ENCODE measurements at regions not wholly inside any gene's neighbourhood (a gene's known extent, or its start where the extent isn't known, plus 50 kb on each side); places are given as distances from the start of the nearest gene placed in this dataset.
"Not testable (repeated sequence)": the region's sequence is repeated elsewhere in the genome, so short reads cannot be mapped to it uniquely, and the experiment has no call there.

DNA sequence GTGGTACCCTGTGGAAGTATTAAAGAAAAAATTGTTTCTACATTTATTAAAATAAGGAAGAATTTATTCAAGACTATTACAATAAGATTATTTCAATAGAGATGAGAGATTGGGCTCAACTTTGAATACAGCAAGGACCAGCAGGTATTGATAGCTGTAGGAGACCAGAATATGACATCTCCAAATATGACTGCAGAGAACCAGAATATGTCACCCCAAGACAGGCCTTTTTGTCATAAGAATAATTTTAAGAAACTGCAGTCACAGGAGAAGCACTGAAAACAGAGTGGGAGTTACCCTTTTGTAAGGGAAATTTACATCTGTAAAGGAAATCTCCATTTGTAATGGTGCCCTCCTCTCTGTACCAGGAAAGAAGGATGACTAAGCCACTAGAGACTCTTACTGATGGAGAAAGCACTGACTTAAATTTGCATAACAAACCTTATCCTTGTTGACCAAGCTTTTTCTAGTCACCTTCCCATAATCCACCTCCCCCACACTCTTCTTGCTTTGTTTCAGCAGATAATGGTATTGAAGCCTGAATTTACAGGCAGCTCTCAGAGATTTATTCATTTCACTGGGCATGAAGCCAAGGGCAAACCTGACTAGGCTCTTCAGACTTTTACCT, 145.1 kb upstream of the RMP24 start:
- no peak for DNase-seq

DNA sequence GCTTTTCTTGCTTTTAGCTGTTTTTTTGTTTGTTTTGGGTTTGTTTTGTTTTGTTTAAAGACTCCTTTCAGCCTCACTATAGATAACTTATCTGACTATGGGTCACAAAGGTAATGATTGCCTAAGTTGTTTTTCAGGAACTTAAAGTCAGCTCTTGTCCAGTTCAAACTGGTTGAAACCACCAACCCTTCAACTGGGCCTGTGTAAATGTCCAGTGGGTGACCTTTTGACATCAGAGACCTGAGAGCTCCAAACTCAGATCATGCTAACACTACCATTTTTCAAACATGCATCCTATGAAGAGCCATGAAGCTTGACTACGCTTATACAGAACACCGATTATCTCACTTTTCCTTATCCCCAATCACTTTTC, 144.6 kb upstream of the RMP24 start:
- DNase-seq = no peak

DNA sequence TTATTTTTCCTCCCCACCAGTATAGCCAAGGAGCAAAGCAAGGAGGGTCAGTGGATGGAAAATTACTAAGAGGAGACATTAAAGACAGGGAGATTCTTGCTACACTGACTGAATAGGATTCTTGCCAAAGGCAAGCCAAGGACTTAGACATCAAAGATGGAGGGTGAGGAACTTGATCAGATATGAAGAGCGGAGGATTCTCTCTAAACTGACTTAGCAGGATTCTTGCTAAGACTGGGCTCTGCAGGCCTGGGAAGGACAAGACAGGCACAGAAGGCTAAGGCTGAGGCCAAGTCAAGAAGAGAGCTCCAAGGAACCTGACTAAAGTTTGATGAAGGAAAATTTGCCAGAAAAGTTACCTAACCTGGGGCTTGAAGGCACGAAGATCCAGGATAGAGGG, 143.9 kb upstream of the RMP24 start:
- DNase-seq = no peak

DNA sequence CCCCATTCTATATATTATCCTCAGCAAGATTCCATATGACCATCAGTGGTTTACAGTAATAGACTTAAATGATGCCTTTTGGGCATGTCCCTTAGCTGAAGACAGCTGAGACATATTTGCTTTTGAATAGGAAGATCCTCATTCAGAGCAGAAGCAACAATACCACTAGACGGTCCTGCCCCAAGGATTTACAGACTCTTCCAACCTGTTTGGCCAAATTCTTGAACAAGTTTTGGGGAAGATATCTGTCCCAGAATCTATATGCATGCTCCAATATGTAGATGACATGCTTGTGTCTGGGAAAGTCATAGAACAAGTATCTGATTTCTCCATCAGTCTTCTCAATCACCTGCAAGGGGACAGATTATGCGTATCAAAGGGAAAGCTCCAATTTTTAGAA, 137.1 kb upstream of the RMP24 start:
- no peak for DNase-seq

DNA sequence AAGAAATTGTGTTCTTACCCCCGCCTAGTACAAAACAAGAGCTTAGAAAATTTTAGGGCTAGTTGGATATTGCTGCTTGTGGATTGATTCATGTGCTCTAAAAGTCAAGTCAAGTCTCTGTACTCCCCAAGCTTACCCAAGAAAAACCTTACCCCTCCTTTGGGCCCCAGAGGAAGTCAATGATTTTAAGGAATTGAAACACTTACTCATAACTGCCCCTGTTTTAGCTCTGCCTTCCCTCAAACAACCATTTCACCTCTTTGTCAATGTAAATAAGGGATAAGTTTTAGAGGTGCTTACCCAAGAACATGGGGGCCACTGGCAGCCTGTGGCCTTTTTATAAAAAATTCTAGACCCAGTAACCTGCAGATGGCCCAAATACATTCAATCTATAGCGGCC, 136.6 kb upstream of the RMP24 start:
- no peak for DNase-seq

DNA sequence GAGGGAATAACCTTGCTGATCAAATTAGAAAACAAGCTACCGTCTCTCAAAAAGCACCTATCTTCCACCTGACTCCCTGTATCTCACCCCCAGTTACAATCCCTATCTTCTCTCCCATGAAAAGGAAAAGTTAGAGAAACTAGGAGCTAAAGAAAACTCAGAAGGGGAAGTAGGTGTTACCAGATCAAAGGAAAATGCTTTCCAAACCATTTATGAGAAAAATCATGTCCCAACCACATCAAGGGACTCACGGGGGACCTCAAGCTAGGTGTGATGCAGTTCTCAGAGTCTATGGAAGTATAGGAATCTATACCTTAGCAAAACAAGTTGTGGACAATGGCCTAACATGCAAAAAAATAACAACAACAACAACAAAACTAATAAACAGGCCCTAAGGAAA, 135.5 kb upstream of the RMP24 start:
- no peak for DNase-seq

DNA sequence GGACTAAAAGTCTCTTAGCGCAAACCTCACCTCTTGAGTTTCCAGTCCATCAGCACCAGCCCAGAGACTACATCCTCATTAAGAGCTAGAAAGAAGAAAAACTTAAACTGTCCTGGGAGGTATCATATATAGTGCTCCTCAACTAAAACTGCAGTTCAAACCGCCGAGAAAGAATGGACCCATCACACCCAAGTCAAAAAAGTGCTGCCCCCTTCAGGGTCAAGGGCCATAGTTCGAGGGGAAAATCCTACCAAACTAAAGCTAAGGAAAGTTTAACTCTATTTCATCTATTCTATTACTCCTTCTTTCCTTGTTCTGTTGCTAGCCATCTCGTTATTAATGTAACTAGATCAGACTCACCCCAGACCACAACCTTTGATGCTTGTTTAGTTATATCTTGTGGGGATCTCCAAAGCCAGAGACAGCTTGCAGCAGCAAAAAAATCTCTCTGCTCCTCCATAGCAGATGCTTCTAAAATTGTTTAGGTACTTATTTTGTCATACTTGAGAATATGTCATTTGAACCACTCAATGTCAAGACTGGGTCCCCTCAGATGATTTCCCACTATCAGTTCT, 134.5 kb upstream of the RMP24 start:
- no peak for DNase-seq

DNA sequence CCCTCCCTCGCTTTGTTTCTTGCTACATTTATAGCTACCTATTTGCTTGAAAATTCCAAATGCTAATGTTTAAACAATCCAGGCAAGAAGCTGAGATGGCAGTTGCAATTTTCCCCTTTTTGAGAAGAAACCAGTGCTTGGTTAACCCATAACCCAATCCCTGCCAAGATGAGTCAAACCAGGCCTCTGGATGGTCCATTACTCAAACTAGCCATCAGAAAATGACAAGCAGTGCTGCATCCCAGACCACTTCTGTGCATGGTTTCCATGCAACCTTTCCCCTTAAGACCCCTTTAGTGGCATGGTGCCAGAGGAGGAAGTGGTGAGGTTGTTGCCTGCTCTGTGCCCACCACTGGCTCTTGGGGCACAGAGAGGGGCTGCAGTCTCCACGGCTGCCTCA, 131.2 kb upstream of the RMP24 start:
- no peak for DNase-seq

DNA sequence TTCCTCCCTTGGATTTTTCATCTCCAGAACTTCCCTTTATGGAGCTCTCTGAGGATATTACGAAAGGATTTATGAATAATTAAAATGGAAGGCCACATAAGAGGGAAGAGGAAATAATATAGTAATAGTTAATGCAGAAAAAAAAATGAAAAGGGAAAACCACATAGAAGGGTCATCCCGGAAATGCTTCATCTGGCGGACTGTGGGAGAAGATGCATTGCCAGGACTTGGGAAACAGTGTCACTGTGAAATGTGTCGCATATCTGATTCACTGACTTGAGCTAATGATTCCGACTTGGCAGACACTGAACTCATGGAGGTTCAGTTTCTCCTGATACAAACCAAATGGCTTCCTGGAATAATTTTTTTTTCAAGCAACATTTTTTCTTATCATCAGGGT, 129.9 kb upstream of the RMP24 start:
- DNase-seq = no peak

DNA sequence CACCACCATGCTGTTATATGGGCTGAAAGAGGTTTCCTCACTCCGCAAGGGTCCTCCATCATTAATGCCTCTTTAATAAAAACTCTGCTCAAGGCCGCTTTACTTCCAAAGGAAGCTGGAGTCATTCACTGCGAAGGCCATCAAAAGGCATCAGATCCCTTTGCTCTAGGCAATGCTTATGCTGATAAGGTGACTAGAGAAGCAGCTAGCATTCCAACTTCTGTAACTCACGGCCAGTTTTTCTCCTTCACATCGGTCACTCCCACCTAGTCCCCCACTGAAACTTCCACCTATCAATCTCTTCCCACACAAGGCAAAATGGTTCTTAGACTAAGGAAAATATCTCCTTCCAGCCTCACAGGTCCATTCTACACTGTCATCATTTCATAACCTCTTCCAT, 124.2 kb upstream of the RMP24 start:
- not testable (repeated sequence) for DNase-seq

DNA sequence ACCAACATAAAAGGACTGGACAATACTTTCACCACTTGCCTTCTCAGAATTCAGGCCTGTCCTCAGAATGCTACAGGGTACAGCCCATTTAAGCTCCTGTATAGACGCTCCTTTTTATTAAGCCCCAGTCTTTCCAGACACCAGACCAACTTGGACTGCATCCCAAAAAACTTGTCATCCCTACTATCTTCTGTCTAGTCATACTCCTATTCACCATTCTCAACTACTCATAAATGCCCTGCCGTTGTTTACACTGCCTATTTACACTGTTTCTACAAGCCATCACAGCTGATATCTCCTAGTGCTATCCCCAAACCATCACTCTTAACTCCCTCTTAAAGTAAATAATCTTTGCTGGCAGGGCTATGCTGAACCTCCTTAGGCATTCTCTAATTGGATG, 123.2 kb upstream of the RMP24 start:
- DNase-seq = not testable (repeated sequence)

DNA sequence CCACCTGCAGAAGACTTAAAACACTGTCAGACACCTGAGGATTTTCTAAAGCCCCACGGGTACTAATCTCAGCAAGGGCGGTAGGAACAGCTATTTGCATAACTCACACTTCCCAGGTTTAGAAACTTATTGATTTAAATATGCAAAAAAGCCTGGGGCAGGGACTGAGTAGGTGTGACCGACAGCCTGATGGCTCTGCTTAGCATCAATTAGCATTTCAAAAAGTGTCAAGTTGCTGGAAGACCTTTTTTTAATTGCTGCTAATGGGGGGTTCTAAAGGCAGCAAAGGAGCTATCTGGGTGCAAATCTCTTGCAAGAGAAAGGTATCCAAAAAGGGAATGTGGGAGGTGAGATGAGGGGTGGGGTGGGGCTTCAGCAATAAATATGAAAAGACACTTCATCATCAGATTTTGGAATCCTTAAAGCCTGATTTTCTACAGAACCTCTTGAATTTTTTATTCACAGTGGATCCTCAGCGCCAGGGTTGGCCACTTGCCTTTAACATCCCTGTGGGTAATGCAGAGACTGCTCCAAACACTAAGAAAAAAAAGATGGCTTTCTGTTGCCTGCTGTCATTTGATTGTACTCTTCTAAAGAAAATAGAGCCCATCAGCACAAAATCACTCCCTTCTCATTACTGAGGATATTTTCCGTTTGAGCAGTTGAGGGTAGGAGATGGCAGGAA, 121.1 kb upstream of the RMP24 start:
- DNase-seq = no peak

DNA sequence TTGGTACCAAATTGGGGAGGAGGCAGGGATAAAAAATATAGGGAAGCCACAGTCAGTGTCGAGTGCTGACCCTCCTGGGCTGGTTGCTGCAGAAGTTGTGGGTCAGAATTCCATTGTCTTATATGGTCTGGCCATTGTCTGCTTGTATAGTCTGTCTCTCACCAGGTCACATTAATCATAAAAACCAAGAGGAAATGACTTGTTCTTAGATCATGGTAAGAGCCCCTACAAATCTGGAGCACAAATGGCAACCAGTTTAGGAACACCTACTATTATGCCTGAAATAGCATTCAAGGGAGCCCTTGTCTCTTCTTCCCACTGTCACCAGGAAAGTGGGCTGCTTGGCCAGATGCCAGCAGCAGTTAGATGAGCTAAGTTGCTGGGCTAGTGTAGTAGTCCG, 119.7 kb upstream of the RMP24 start:
- DNase-seq = no peak

DNA sequence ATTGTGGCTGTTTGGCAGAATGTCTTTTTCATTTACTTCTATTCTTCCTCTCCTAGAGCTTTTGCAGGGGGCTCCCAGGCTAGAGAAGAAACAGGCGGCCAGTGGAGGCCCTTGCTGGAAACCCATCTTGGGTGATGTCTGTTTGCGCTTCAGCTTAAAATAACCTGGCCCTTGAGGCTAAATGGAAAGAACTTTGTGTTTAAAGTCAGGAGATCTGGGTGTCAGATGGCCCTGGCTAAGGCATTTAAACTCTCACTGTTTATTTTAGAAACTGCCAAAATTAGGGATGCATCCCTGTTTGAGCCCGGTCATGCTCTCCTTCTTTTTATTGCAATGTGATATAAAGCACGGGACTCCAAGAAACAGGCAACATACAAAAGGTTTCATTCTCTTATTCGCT, 118.4 kb upstream of the RMP24 start:
- no peak for DNase-seq

DNA sequence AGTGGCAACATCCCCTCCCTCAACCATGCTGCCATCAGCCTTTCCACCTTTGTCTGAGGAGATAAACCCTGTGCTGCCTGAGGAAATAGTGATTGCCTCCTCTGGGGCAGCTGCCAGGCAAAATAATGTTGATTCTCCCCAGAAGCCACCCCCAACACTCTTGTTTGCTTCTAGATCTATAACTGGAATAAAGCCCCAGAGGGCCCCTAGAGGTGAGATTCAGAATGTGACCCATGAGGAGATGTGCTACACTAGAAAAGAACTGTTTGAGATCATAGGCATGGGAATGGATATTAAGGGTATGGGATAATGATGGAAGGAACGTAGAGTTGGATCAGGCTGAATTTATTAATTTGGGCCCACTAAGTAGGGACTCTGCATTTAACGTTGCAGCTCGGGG, 116.3 kb upstream of the RMP24 start:
- no peak for DNase-seq

DNA sequence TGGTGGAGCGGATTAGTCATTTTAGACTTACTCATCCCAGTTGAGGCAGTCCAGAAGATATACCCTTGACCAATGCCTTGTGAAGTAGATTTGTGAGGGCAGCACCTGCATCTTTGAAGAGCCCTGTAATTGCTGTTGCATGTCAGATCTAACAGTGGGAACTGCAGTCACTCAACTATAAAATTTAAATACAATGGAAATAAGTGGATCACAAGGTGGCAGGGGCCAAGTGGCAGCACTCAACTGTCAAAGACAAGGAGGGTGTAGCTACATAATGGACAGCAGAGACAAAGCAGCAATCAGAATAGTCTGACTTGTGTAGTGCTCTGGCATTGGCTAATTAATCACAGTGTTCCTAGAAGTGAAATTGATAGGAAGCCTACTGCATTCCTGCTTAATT, 115.8 kb upstream of the RMP24 start:
- not testable (repeated sequence) for DNase-seq

DNA sequence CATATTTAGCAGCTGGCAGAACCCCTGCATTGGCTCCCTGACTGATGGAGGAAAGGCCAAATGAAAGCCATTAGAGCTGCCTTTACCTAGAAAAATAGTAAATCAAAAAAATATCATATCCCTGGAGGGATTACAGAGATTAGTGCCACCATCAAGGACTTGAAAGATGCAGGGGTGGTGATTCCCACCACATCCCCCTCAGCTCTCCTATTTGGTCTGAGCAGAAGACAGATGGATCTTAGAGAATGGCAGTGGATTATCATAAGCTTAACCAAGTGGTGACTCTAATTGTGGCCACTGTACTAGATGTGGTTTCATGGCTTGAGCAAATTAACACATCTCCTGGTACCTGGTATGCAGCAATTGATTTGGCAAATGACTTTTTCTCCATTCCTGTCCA, 114.9 kb upstream of the RMP24 start:
- DNase-seq = not testable (repeated sequence)

DNA sequence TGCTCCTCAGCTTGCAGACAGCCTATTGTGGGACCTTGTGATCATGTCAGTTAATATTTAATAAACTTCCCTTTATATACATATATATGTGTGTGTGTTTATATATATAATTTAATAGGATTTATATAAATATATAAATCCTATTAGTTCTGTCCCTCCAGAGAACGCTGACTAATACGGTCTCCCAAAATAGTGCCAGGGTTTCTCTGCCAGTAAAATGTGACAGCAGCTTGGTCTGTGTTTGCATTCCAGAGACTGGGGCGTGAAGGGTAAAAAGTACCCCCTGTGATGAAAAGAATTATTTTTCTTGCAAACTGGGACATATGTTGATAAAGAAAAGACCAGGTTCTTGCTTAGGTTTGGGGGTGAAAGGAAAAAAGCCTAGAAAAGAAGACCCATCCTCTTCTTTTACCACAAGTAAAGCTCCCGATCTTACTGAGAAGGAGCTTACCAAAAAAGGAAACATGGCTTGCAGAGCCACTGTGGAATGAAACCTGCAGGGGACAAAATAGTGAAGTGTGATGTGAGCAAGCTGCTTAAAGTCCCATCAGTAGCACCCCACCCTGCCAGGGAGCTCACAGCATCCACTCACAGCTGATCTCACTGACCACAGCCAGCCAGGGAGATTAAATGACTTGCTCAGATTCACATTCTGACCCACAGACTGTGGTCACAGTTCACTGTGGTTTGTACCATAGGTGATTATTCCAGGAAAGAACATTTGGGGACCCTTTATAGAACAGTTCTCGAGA, 110.9 kb upstream of the RMP24 start:
- no peak for DNase-seq

DNA sequence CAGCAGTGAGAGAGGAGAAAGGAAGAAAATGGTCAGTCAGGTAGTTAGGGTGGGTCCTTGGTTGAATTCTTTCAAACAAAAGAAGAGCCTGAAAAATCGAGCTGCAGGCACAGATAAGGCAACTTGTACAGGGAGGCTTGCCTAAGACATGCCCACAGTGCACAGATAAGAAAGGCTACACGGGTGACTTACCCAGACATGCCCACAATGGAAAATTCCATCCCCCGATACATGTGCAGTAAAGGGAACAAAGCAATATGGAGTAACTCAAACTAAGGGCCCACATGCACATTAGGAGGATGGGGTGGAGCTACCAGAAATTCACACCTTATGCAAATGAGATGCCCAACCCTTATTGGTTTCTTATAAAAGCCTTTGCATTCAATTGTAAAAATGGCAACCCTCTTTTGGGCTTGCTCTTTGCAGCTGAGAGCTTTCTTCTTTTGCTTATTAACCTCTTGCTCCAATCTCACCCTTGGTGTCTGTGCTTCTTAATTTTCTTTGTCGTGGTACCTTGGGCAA, 110.3 kb upstream of the RMP24 start:
- DNase-seq = no peak

DNA sequence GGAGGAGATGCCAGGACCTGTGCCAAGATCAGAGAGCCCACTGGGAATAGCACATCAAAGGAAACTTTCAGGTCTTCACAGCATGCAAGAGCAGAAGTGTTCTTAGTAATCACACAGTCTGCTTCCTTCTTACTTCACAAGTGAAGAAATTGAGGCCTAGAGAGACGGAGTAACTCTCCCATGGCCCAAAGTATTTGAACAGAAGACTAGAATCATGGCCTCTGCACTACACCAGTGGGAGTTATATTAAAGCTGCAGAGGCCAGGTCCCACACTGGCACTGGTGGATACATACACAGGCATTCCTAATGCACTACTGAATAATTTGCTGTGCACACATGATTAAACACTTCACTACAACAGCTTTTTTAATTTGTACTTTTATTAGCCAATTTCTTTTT, 107.6 kb upstream of the RMP24 start:
- no peak for DNase-seq

DNA sequence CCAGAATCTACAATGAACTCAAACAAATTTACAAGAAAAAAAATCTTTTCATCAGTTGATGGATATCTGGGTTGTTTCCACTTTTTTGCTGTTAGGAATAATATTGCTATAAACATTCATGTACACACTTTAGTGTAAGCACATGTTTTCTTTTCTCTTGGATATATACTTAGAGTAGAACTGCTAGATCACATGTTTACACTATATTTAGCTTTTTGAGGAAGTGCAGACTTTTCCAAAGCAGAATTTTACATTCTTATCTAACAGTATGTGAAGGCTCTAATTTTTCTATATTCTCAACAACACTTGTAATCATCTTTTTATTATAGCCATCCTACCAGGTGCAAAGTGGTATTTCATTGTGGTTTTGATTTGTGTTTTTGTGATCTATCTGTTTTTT, 103.6 kb upstream of the RMP24 start:
- no peak for DNase-seq

DNA sequence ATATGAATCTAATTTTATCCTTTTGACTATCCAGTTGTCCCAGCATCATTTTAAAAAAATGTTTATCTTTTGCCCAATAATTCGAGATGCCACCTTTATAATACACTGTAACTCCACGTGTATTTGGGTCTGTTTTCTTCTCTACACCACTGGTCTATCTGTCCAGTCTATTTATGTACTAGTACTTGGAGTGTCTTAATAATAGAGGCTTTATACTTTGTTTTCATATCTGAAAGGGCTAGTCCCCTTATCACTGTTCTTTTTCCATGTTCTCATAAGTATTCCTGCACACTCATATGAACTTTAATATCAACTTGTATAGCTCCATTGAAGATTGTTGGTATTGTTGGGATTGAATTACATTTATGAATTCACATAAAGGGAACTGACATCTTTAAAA, 101.1 kb upstream of the RMP24 start:
- DNase-seq = no peak

DNA sequence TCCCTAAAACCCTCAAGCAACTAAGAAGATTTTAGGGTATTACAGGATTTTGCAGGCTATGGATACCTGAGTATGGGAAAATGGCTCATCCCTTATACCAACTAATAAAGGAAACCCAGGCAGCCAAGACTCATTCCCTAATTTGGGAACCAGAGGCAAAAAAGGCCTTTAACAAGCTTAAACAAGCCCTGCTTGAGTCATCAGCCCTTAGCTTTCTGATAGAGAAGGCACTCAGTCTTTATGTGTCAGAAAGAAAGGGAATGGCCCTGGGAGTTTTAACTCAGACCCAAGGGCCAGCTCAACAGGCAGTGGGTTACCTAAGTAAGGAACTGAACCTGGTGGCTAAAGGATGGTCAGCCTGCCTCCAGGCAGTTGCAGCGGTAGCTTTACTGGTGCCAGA, 96.9 kb upstream of the RMP24 start:
- DNase-seq = no peak

DNA sequence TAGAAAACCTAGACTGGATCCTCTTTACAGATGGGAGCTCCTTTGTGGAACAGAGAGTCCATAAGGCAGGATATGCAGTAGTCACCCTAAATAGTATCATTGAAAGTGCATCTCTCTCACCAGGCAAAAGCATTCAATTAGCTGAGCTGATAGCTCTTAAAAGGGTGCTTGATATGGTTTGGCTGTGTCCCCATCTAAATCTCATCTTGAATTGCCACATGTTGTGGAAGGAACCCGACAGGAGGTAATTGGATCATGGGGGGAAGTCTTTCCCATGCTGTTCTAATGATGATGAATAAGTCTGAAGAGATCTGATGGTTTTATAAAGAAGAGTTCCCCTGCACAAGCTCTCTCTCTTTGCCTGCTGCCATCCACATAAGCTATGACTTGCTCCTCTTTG, 96.2 kb upstream of the RMP24 start:
- no peak for DNase-seq
